ENCODE measurements at regions not wholly inside any gene's neighbourhood (a gene's known extent, or its start where the extent isn't known, plus 50 kb on each side); places are given as distances from the start of the nearest gene placed in this dataset.

GRCh38 chr9:102875687-102876086 is 119.4 kb upstream of the CYLC2 start:
- Histone ChIP-seq H3K9me3 (ENCODE audit: control insufficient read depth in 4 of 4, low read length in 3 of 4) (peaks cover 0 to 3% (median 0%) of the 10 kb centered on the region in 4 donors), H3K27ac (ENCODE audit: low read depth in 1 of 2, low read length in 2 of 2) (no peak overlapping the region), H3K36me3 (ENCODE audit: control insufficient read depth in 4 of 4, insufficient read depth in 3 of 4, low read depth in 1 of 4, low read length in 3 of 4) (no peaks in the 10 kb centered on the region), H3K27me3 (ENCODE audit: control insufficient read depth in 4 of 4, insufficient read depth in 4 of 4, low read length in 3 of 4) (no peaks in the 10 kb centered on the region), H3K9ac (ENCODE audit: low read depth in 1 of 2, low read length in 2 of 2) (no peak overlapping the region), H3K4me1 (ENCODE audit: control insufficient read depth in 4 of 4, insufficient read depth in 4 of 4, low read length in 3 of 4) (no peaks in the 10 kb centered on the region), H3K4me3 (ENCODE audit: low read depth in 1 of 3, low read length in 3 of 3) (no peak overlapping the region)
- DNase-seq (ENCODE audit: low spot score): no peak
- 83% methylated on average over 3 of the region's 3 CpGs for WGBS
- TF ChIP-seq REST (IDR thresholded peaks at IDR 0.05) (no peak), HNF4A (conservative IDR thresholded peaks at IDR 0.05) (no peak), CTCF (IDR thresholded peaks at IDR 0.05; ENCODE audit: low read depth, low read length, missing input control) (no peak), RAD21 (IDR thresholded peaks at IDR 0.05) (no peak), RXRA (IDR thresholded peaks at IDR 0.05) (no peak), FOXA1 (IDR thresholded peaks at IDR 0.05) (no peak), JUND (IDR thresholded peaks at IDR 0.05) (no peak), EGR1 (IDR thresholded peaks at IDR 0.05; ENCODE audit: low read depth in 2 of 2) (no peak), NR2F2 (IDR thresholded peaks at IDR 0.05) (no peak)

GRCh38 chr9:102867488-102867887 is 127.6 kb upstream of the CYLC2 start:
- Histone ChIP-seq H3K27me3 (ENCODE audit: control insufficient read depth in 4 of 4, insufficient read depth in 4 of 4, low read length in 3 of 4) (no peaks in the 10 kb centered on the region), H3K4me1 (ENCODE audit: control insufficient read depth in 4 of 4, insufficient read depth in 4 of 4, low read length in 3 of 4) (no peaks in the 10 kb centered on the region), H3K27ac (ENCODE audit: low read depth in 1 of 2, low read length in 2 of 2) (no peak overlapping the region), H3K36me3 (ENCODE audit: control insufficient read depth in 4 of 4, insufficient read depth in 3 of 4, low read depth in 1 of 4, low read length in 3 of 4) (no peaks in the 10 kb centered on the region), H3K4me3 (ENCODE audit: low read depth in 1 of 3, low read length in 3 of 3) (no peak overlapping the region), H3K9me3 (ENCODE audit: control insufficient read depth in 4 of 4, low read length in 3 of 4) (no peaks in the 10 kb centered on the region), H3K9ac (ENCODE audit: low read depth in 1 of 2, low read length in 2 of 2) (no peak overlapping the region)
- no peak for DNase-seq (ENCODE audit: low spot score)
- WGBS: 58% methylated on average over 1 of the region's 1 CpG
- TF ChIP-seq YY1 (IDR thresholded peaks at IDR 0.05) (no peak), SP1 (IDR thresholded peaks at IDR 0.05) (no peak), FOXA2 (IDR thresholded peaks at IDR 0.05) (no peak), REST (IDR thresholded peaks at IDR 0.05) (no peak), TAF1 (conservative IDR thresholded peaks at IDR 0.05) (no peak), JUND (IDR thresholded peaks at IDR 0.05) (no peak), RAD21 (IDR thresholded peaks at IDR 0.05) (no peak), NR2F2 (IDR thresholded peaks at IDR 0.05) (no peak), HNF4A (conservative IDR thresholded peaks at IDR 0.05) (no peak), ZBTB33 (IDR thresholded peaks at IDR 0.05) (no peak), CTCF (IDR thresholded peaks at IDR 0.05; ENCODE audit: low read depth, low read length, missing input control) (no peak), FOXA1 (IDR thresholded peaks at IDR 0.05) (no peak), GABPA (IDR thresholded peaks at IDR 0.05 in 1 of 2, conservative IDR thresholded peaks at IDR 0.05 in 1 of 2) (no peak), HNF4G (IDR thresholded peaks at IDR 0.05) (no peak), ATF3 (IDR thresholded peaks at IDR 0.05) (no peak)

All from liver (tissue), 8 donors.